ENCODE measurements at regions not wholly inside any gene's neighbourhood (a gene's known extent, or its start where the extent isn't known, plus 50 kb on each side); places are given as distances from the start of the nearest gene placed in this dataset.
A peak's percentile ranks its signal among the peaks of the same experiment; 100 is the strongest.

- TF ChIP-seq ARNT (IDR thresholded peaks at IDR 0.05) (no peak), FOXA1 (IDR thresholded peaks at IDR 0.05) (no peak), SP1 (IDR thresholded peaks at IDR 0.05) (no peak), BHLHE40 (IDR thresholded peaks at IDR 0.05; ENCODE audit: borderline replicate concordance) (no peak), ELF4 (IDR thresholded peaks at IDR 0.05) (peak; percentile 79), SUZ12 (IDR thresholded peaks at IDR 0.05) (no peak), TARDBP (IDR thresholded peaks at IDR 0.05) (no peak), FOXM1 (IDR thresholded peaks at IDR 0.05; ENCODE audit: borderline replicate concordance) (no peak), CTBP1 (IDR thresholded peaks at IDR 0.05; ENCODE audit: borderline replicate concordance) (no peak), FOXK2 (IDR thresholded peaks at IDR 0.05) (no peak), HDGF (IDR thresholded peaks at IDR 0.05; ENCODE audit: borderline replicate concordance) (no peak), ZNF384 (IDR thresholded peaks at IDR 0.05) (no peak), PKNOX1 (IDR thresholded peaks at IDR 0.05) (no peak)
Observed at GRCh38 chr1:30085811-30086770, 637.3 kb downstream of the MATN1 start.
